Naive B cell (primary cell): ENCODE measurements at regions not wholly inside any gene's neighbourhood (a gene's known extent, or its start where the extent isn't known, plus 50 kb on each side); places are given as distances from the start of the nearest gene placed in this dataset.

Experiments used
- ATAC-seq, 2 donors: fragments of 150-1000 bp; cut with Tn5 transposase; 2 replicates each; pipeline ENCODE4 v1.10.0; 2021; ENCODE audit warnings: low read depth in 2 of 2, mild to moderate bottlenecking in 2 of 2, moderate library complexity in 2 of 2
- DNase-seq: peaks from one replicate; pipeline ENCODE4 v3.0.0; 2022
- H3K27ac Mint-ChIP-seq, 6 donors: one replicate each; pipeline ENCODE4 v1.8.0; 2020 to 2022; ENCODE audit warnings: mild to moderate bottlenecking in 6 of 6, mixed read lengths in 6 of 6, moderate library complexity in 5 of 6, inconsistent platforms in 2 of 6
- H3K27me3 Mint-ChIP-seq, 3 donors: one replicate each; pipeline ENCODE4 v1.8.0; 2021 to 2022; ENCODE audit warnings: mixed read lengths in 3 of 3, mild to moderate bottlenecking in 1 of 3
- H3K36me3 Mint-ChIP-seq, 2 donors: one replicate each; pipeline ENCODE4 v1.8.0; 2020 to 2022; ENCODE audit warnings: mixed read lengths in 2 of 2, inconsistent platforms in 1 of 2, mild to moderate bottlenecking in 1 of 2
- H3K4me1 Mint-ChIP-seq, 3 donors: one replicate each; pipeline ENCODE4 v1.8.0; 2020 to 2022; ENCODE audit warnings: mixed read lengths in 3 of 3, inconsistent platforms in 1 of 3, mild to moderate bottlenecking in 1 of 3, moderate library complexity in 1 of 3
- H3K4me3 Mint-ChIP-seq, 8 donors: one replicate each; pipeline ENCODE4 v1.8.0; 2020 to 2022; ENCODE audit warnings: mild to moderate bottlenecking in 8 of 8, mixed read lengths in 8 of 8, moderate library complexity in 8 of 8, inconsistent platforms in 2 of 8
- H3K9me3 Mint-ChIP-seq, 7 donors: one replicate each; pipeline ENCODE4 v1.8.0; 2020 to 2022; ENCODE audit warnings: mixed read lengths in 7 of 7, mild to moderate bottlenecking in 5 of 7, inconsistent platforms in 2 of 7, moderate library complexity in 1 of 7

DNA sequence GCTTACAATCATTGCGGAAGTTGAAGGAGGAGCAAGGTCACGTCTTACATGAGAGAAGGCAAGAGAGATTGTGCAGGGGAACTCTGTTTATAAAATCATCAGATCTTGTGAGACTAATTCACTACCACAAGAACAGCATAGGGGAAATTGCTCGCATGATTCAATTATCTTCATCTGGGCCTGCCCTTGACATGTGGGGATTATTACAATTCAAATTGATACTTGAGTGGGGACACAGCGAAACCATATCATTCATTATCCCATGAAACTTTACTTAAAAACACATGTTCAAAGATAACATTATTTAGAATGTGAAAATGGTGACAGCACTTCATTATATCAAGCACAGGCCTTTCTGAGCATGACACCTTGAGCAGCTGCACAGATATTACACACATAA lies 1087.8 kb downstream of the C4orf33 start:
- H3K27ac Mint-ChIP-seq = no peak overlapping the region
- peaks cover 0 to 5% (median under 1%) of the 10 kb centered on the region in 7 donors for H3K9me3 Mint-ChIP-seq
- H3K4me1 Mint-ChIP-seq = no peaks in the 10 kb centered on the region
- ATAC-seq (no peak), DNase-seq (no peak)
- H3K4me3 Mint-ChIP-seq = no peak overlapping the region
- no peaks in the 10 kb centered on the region for H3K27me3 Mint-ChIP-seq
- H3K36me3 Mint-ChIP-seq = no peaks in the 10 kb centered on the region

DNA sequence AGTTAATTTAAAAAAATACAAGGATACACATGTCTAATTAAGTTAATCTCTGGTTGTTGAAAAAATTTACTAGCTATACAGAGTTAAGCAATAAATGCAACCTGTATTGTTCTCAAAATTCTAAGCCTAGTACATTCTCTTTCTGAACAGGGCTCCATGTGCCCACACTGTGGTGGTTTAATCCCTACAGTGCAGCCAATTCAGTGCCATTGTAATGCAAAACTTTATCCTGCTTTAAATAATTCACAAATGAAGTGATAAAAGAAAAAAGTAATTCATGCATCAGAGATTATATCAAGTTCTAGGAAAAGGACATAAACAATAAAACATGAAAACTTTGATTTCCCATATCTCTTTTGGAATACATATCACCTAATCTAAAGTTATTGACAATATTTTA lies 1089.2 kb downstream of the C4orf33 start:
- DNase-seq = no peak
- no peak for ATAC-seq
- Mint-ChIP-seq H3K36me3 (no peaks in the 10 kb centered on the region), H3K9me3 (peaks cover 0 to 5% (median 2%) of the 10 kb centered on the region in 7 donors), H3K27ac (no peak overlapping the region), H3K4me1 (no peaks in the 10 kb centered on the region), H3K27me3 (no peaks in the 10 kb centered on the region), H3K4me3 (no peak overlapping the region)

DNA sequence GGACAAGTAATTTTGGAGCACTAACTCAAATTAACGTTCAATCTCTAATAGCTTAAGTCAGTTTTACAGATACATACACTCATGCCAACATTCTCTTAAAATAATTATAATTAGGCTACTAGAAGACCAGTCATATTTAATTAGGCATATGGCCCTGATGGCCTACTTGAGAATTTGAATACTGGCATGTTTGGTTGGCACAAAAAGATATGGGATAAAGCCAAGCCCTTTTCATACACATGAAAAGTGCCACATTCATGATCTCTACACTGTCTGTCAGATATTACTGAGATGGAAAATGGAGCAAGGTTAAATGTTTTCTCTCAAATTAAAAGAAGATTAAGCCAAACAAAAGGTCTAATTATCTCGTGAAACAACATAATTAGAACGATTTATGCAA lies 1091.0 kb downstream of the C4orf33 start:
- DNase-seq = no peak
- Mint-ChIP-seq H3K4me3 (no peak overlapping the region), H3K4me1 (no peaks in the 10 kb centered on the region), H3K36me3 (no peaks in the 10 kb centered on the region), H3K27me3 (no peaks in the 10 kb centered on the region), H3K9me3 (peaks cover 0 to 9% (median 2%) of the 10 kb centered on the region in 7 donors), H3K27ac (no peak overlapping the region)
- ATAC-seq = no peak

DNA sequence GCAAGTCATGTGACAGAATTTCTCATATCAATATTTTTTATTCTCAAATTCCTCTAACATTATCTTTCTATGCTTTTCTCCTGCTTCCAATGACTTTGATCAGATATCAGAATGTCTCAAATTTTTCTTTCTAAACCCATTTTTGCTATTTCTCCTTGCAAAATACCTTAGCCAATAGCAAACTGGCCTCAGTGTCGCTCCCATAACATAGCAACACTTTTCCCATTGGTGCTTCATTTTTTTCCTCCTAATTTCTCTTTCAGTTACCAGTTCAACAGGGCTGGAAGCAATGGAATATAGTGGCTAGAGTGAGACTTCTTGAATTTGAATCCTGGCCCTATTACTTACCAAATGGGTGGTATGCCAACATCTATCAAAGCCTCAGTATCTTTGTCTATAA lies 1091.6 kb downstream of the C4orf33 start:
- no peak for ATAC-seq
- H3K27me3 Mint-ChIP-seq = no peaks in the 10 kb centered on the region
- no peak overlapping the region for H3K27ac Mint-ChIP-seq
- no peaks in the 10 kb centered on the region for H3K36me3 Mint-ChIP-seq
- peaks cover 0 to 9% (median 5%) of the 10 kb centered on the region in 7 donors for H3K9me3 Mint-ChIP-seq
- no peak overlapping the region for H3K4me3 Mint-ChIP-seq
- H3K4me1 Mint-ChIP-seq = no peaks in the 10 kb centered on the region
- no peak for DNase-seq

DNA sequence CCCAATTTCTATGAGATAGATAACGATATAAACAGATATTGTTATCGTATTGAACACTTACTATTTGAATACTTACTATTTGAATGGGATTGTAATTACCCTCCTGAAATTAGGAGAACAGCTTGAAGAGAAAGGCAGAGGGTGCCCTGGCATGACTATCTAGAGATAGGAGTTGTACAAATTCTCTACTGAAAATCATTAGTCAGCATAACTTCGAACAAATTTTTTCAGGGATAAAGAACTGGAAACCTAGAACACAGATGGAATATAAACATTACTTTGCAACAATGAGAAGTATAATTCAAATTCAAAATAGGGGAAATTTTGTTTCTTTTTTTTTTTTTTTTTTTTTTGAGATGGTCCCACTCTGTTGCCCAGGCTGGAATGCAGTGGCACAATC lies 1096.8 kb downstream of the C4orf33 start:
- H3K36me3 Mint-ChIP-seq = no peaks in the 10 kb centered on the region
- no peaks in the 10 kb centered on the region for H3K4me1 Mint-ChIP-seq
- no peak for DNase-seq
- no peak overlapping the region for H3K4me3 Mint-ChIP-seq
- ATAC-seq = no peak
- H3K27me3 Mint-ChIP-seq = no peaks in the 10 kb centered on the region
- peaks cover 0 to 10% (median 7%) of the 10 kb centered on the region in 7 donors for H3K9me3 Mint-ChIP-seq
- H3K27ac Mint-ChIP-seq = no peak overlapping the region

DNA sequence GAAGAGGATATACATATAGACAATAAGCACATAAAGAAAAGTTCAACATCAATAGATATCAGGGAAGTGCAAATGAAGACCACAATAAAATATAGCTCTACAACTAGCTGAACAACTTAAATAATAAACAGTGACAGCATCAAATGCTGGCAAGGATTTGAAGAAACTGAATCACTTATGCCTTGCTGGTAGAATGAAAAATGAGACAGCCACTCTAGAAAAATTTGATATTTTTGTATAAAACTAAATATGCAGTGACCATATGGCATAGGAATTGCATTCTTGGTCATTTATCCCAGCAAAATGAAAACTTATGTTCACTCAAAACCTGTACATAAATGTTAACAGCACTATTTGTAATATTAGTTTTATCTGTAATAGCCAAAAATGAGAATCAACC lies 1102.0 kb downstream of the C4orf33 start:
- no peak for ATAC-seq
- no peak for DNase-seq
- Mint-ChIP-seq H3K4me1 (no peaks in the 10 kb centered on the region), H3K9me3 (peaks cover 0 to 21% (median 5%) of the 10 kb centered on the region in 7 donors), H3K4me3 (no peak overlapping the region), H3K27me3 (no peaks in the 10 kb centered on the region), H3K27ac (no peak overlapping the region), H3K36me3 (peaks cover 0 to 7% of the 10 kb centered on the region in 2 donors)

DNA sequence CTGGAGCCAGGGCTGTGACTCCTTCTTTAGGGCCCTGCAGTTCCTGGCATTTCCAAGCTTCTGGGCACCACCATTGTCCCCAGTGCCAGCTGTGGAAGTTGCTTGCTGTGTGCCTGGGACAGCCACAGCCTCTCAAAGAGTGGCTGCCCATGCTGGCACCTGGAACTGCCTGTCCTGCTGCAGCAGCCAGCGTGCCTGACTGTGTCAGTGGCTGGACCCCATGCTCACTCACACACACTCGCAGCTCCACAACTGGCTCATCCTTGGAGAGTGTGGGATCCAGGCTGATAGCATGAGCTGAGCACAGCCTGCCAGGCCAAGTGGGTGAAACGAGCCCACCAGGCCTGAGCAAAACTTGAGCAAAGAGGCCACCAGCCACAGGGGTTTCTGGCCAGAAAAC lies 1107.6 kb downstream of the C4orf33 start:
- ATAC-seq (no peak), DNase-seq (no peak)
- H3K4me1 Mint-ChIP-seq = no peaks in the 10 kb centered on the region
- H3K27ac Mint-ChIP-seq = no peak overlapping the region
- H3K9me3 Mint-ChIP-seq = peaks cover 0 to 14% (median 8%) of the 10 kb centered on the region in 7 donors
- H3K4me3 Mint-ChIP-seq = no peak overlapping the region
- H3K36me3 Mint-ChIP-seq = peaks cover 0 to 7% of the 10 kb centered on the region in 2 donors
- no peaks in the 10 kb centered on the region for H3K27me3 Mint-ChIP-seq

DNA sequence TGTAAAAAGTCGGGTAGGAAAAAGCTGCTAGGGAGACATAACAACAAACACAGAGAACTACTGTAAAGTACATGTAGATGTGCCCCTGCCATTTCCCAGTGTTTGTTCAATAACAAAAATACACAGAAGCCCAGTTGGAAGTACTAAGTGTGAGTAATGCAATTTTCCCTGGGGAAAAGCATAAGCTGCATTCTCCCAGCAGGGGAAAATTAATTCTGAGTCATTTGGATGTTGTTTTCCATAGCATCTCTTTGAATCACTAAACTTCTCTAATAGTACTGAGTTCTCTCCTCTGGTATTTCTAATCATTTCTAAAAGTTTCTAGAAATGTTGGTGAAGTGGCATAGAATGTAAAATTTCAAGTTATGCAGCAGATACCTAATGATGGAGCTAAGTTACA lies 1114.9 kb downstream of the C4orf33 start:
- ATAC-seq (no peak), DNase-seq (no peak)
- no peaks in the 10 kb centered on the region for H3K36me3 Mint-ChIP-seq
- H3K4me1 Mint-ChIP-seq = no peaks in the 10 kb centered on the region
- peaks cover 0 to 6% (median 0%) of the 10 kb centered on the region in 7 donors for H3K9me3 Mint-ChIP-seq
- H3K27me3 Mint-ChIP-seq = no peaks in the 10 kb centered on the region
- no peak overlapping the region for H3K27ac Mint-ChIP-seq
- H3K4me3 Mint-ChIP-seq = no peak overlapping the region

DNA sequence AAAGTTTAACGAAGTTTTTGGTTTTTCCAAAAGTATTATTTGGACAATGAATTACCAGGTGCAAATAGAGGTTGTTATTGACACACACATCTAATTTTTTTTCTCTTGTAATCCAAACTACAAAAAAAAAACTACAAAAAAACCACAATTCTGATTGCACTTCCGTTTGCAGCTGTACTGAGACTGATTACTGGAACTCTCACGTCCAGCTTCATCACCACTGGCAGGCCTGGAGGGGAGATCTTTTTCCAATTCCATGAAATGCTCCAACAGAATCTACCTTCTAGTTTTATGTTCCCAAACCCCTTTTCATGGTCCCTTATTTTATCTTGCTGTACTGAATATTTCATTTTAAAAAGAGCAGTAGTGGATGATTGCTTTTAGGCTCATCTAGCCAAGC lies 1118.3 kb downstream of the C4orf33 start:
- ATAC-seq (no peak), DNase-seq (no peak)
- Mint-ChIP-seq H3K4me1 (no peaks in the 10 kb centered on the region), H3K9me3 (peaks cover 0 to 3% (median 0%) of the 10 kb centered on the region in 7 donors), H3K27ac (no peak overlapping the region), H3K27me3 (no peaks in the 10 kb centered on the region), H3K36me3 (no peaks in the 10 kb centered on the region), H3K4me3 (no peak overlapping the region)

DNA sequence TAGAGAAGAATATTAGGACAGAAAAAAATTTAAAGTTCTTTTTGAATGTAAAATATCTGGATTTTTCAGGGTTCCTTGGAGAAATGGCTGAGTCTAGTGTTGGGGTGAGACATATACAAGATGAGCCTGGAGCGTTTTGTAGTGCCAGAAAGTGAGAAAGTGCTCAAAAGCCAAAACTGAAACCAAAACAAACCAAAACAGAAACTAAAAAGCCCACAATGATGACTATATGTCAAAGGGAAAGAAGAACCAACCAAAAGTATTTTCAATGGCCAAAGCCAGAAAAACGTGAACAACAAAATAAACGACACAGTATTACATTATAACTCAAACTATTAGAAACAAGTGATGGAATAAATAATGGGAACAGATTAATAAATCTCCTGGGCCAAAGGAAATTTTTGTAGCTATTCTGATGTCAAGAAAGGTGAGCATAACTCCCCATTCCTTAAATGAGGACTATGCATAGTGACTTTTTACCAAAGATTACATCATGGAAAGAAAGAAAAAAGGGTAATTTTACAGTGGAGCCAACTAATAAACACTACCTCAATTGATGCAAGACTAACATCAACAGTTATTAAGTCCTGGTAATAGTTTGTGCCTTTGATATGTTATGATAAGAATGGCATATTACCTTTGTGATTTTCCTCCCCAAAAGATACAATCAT lies 1137.6 kb downstream of the C4orf33 start:
- Mint-ChIP-seq H3K4me3 (no peak overlapping the region), H3K36me3 (no peaks in the 10 kb centered on the region), H3K4me1 (peaks cover 0 to 5% (median 0%) of the 10 kb centered on the region in 3 donors), H3K27me3 (no peaks in the 10 kb centered on the region), H3K9me3 (no peaks in the 10 kb centered on the region), H3K27ac (no peak overlapping the region)
- DNase-seq = no peak
- ATAC-seq = no peak

DNA sequence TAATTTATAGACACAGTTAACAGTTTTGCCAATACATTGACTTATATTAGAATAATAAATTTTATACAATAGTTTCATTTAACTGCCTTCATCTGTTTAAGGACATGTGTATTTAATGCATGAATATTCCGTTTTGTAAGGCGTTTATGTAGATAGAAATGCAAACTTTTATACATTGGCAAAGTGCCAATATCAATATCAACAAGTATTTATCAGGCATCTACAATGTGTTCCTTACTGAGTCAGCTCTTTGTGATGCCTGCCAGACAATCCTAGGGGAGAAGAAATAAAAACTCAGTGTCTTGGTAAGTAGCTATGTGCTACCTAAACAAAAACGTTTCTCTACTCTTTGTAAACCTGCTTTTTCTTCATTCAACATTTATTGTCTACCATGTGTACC lies 1142.2 kb downstream of the C4orf33 start:
- H3K4me3 Mint-ChIP-seq = no peak overlapping the region
- no peaks in the 10 kb centered on the region for H3K36me3 Mint-ChIP-seq
- H3K27ac Mint-ChIP-seq = no peak overlapping the region
- H3K9me3 Mint-ChIP-seq = peaks cover 0 to 2% (median 0%) of the 10 kb centered on the region in 7 donors
- no peaks in the 10 kb centered on the region for H3K27me3 Mint-ChIP-seq
- DNase-seq (no peak), ATAC-seq (no peak)
- peaks cover 0 to 5% (median 0%) of the 10 kb centered on the region in 3 donors for H3K4me1 Mint-ChIP-seq

DNA sequence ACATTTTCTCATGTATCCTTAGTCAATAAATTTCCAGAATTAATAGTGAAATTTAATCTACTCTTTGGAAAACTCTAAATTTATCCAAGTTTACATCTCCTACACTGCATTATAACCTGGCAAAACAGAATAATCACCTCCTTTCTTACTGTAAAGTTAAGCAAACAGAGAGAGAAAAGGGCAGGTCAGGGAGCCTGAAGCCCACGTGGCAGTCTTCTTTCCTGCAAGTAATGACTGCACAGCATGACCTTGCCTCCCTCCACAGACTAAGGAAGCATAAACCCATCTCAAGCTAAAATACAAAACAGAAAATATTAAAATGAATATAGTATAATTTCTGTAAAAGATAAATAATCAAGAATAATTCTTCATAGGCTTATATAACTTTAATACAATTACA lies 1153.0 kb downstream of the C4orf33 start:
- peaks cover 0 to 4% (median 0%) of the 10 kb centered on the region in 7 donors for H3K9me3 Mint-ChIP-seq
- H3K4me1 Mint-ChIP-seq = no peaks in the 10 kb centered on the region
- DNase-seq (no peak), ATAC-seq (no peak)
- H3K27me3 Mint-ChIP-seq = no peaks in the 10 kb centered on the region
- no peak overlapping the region for H3K27ac Mint-ChIP-seq
- H3K4me3 Mint-ChIP-seq = no peak overlapping the region
- no peaks in the 10 kb centered on the region for H3K36me3 Mint-ChIP-seq

DNA sequence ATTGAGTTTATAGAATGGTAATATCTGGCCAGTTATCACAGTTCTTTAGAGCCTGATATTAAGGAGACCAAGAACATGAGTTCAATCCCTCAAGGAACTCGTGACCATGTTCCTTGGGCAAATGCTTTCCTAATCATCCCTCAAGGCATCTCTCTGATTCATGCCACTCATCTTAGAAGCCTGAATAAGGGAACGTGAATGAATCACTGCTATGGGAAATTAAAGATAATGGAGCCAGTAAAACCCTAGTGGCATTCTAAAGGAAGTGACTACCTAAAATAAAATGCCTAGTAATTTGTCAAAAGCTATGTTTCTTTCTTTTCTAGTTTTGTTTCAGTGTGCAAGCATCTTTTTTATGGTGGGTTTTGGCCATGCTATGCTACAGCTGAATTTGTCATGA lies 1161.3 kb downstream of the C4orf33 start:
- DNase-seq (no peak), ATAC-seq (no peak)
- Mint-ChIP-seq H3K36me3 (no peaks in the 10 kb centered on the region), H3K27ac (no peak overlapping the region), H3K9me3 (peaks cover 0 to 6% (median 0%) of the 10 kb centered on the region in 7 donors), H3K4me3 (no peak overlapping the region), H3K4me1 (no peaks in the 10 kb centered on the region), H3K27me3 (no peaks in the 10 kb centered on the region)

DNA sequence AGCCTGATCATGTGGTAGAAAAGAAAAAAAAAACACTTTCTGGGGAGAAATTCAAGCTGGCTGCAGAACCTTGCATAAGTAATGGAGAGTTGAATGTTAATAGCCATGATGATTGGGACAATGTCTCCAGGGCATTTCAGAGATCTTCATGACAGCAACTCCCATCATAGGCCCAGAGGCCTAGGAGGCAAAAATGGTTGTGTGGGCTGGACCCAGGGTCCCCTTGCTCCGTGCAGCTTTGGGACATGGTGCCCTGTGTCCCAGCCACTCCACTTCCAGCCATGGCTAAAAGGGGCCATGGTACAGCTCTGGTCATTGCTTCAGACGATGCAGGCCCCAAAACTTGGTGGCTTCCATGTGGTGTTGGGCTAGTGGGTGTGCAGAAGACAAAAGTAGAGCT lies 1170.9 kb downstream of the C4orf33 start:
- Mint-ChIP-seq H3K4me1 (no peaks in the 10 kb centered on the region), H3K9me3 (peaks cover 4 to 41% (median 12%) of the 10 kb centered on the region in 7 donors), H3K27me3 (no peaks in the 10 kb centered on the region), H3K27ac (no peak overlapping the region), H3K36me3 (peaks cover 0 to 7% of the 10 kb centered on the region in 2 donors), H3K4me3 (no peak overlapping the region)
- DNase-seq (no peak), ATAC-seq (no peak)

DNA sequence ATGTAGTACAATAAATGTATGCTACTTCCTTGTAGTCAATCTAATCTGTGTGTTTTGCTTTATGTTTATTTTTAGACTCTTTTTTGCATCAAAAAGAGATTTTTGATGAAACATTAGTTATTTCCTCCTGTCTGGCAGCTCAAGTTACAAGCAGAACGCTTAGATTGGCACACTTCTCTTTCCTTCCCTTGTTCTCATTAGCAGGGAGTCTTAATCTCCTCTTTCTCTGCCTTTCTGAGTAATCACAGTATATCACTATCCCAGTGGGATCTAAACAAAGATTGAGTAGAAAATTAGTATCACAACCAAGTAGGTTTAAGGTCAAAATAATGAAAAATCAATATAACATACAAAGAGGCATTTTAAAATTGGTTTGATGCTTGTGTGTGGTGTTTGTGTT lies 1192.6 kb downstream of the C4orf33 start:
- Mint-ChIP-seq H3K27ac (peak overlapping the region in 1 of 6 donors; percentile 0), H3K9me3 (peaks cover 0 to 9% (median 1%) of the 10 kb centered on the region in 7 donors), H3K4me1 (no peaks in the 10 kb centered on the region), H3K36me3 (no peaks in the 10 kb centered on the region), H3K4me3 (no peak overlapping the region), H3K27me3 (no peaks in the 10 kb centered on the region)
- ATAC-seq (no peak), DNase-seq (no peak)
